OCI-LY3 (cell line): ENCODE measurements at regions not wholly inside any gene's neighbourhood (a gene's known extent, or its start where the extent isn't known, plus 50 kb on each side); places are given as distances from the start of the nearest gene placed in this dataset.

Source experiments
- EZH2phosphoT487 ChIP-seq: fragments of 200-600 bp; shearing (Covaris generic); IDR thresholded peaks from 2 replicates; pipeline ENCODE4 v1.6.1; 2018; ENCODE audit warnings: antibody characterized with exemption, mixed run types, low read depth
- TF ChIP-seq, protein P1 (sequence below): fragments of 200-600, 300-600 bp; sonication (generic); IDR thresholded peaks from 2 replicates; pipeline ENCODE4 v1.5.1; 2014; ENCODE audit warnings: antibody characterized with exemption, low read length, low read depth

DNA sequence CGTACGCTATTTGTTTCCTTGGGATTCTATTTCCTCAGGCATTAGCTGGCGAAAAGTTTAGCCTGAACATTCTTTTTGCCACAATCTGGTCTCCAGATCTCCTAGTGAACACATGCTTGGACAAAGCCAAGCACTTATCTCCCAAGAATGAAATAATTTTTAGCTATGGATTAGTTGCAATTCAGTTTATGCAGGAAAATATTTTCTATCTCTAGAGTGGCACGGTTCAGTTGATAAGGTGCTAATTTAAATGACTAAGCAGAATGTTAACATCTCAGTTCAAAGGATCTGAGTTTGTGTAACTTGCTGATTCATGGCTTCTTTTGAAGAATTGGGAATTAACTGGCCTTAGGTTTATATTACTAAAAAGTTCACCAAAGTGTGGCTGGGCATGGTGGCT lies 58.1 kb upstream of the JADE1 start:
- TF ChIP-seq, protein P1, sequence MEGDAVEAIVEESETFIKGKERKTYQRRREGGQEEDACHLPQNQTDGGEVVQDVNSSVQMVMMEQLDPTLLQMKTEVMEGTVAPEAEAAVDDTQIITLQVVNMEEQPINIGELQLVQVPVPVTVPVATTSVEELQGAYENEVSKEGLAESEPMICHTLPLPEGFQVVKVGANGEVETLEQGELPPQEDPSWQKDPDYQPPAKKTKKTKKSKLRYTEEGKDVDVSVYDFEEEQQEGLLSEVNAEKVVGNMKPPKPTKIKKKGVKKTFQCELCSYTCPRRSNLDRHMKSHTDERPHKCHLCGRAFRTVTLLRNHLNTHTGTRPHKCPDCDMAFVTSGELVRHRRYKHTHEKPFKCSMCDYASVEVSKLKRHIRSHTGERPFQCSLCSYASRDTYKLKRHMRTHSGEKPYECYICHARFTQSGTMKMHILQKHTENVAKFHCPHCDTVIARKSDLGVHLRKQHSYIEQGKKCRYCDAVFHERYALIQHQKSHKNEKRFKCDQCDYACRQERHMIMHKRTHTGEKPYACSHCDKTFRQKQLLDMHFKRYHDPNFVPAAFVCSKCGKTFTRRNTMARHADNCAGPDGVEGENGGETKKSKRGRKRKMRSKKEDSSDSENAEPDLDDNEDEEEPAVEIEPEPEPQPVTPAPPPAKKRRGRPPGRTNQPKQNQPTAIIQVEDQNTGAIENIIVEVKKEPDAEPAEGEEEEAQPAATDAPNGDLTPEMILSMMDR: no peak
- no peak for TF ChIP-seq EZH2phosphoT487
